Right ventricle myocardium inferior (tissue), 1 donor: ENCODE measurements at regions not wholly inside any gene's neighbourhood (a gene's known extent, or its start where the extent isn't known, plus 50 kb on each side); places are given as distances from the start of the nearest gene placed in this dataset.
A peak's percentile ranks its signal among the peaks of the same experiment; 100 is the strongest.

Experiments
- ATAC-seq: fragments of 200-7000 bp; cut with Tn5 transposase; one replicate; pipeline ENCODE4 v1.9.1; 2020; ENCODE audit warnings: mild to moderate bottlenecking, moderate library complexity
- DNase-seq: peaks from one replicate; pipeline ENCODE4 v3.0.0; 2021; ENCODE audit errors: missing footprints
- intact Hi-C: fragments of 100-400 bp; cut with DNase I; formaldehyde crosslinking; loops from one replicate; pipeline ENCODE4 v1.11.0; 2022
- donor health status: DM: no; HTN: yes; CAD: no; lungs with severe emphysema.

GRCh38 chr9:107688728-107689127, 199.2 kb upstream of the KLF4 start:
- DNase-seq (no peak), ATAC-seq (no peak)
- intact Hi-C loops = no loop called here

GRCh38 chr9:107685901-107686300, 196.3 kb upstream of the KLF4 start:
- no peak for DNase-seq
- ATAC-seq = peak; percentile 82
- intact Hi-C loops = no loop called here

GRCh38 chr9:107685376-107685775, 195.8 kb upstream of the KLF4 start:
- ATAC-seq (no peak), DNase-seq (no peak)
- intact Hi-C loops = no loop called here

- ATAC-seq (no peak), DNase-seq (no peak)
- intact Hi-C loops = no loop called here
Measured at GRCh38 chr9:107684224-107684623, 194.7 kb upstream of the KLF4 start.

- ATAC-seq = peak; percentile 67
- intact Hi-C loops = no loop called here
Measured at GRCh38 chr9:107683566-107683965, 194.0 kb upstream of the KLF4 start.

GRCh38 chr9:107681988-107682387, 192.4 kb upstream of the KLF4 start:
- intact Hi-C loops = no loop called here
- DNase-seq = no peak
- no peak for ATAC-seq

More at GRCh38 chr9:107683566-107683965, 194.0 kb upstream of the KLF4 start:
- no peak for DNase-seq

- intact Hi-C loops = no loop called here
- no peak for ATAC-seq
- DNase-seq = no peak
Measured at GRCh38 chr9:107675351-107676259, 186.0 kb upstream of the KLF4 start.

- intact Hi-C loops = no loop called here
- ATAC-seq (peak; percentile 63), DNase-seq (no peak)
Measured at GRCh38 chr9:107674721-107675277, 185.2 kb upstream of the KLF4 start.

GRCh38 chr9:107673861-107674720, 184.5 kb upstream of the KLF4 start:
- ATAC-seq = no peak
- intact Hi-C loops = no loop called here

GRCh38 chr9:107671588-107671987, 182.0 kb upstream of the KLF4 start:
- intact Hi-C loops = no loop called here
- no peak for ATAC-seq
- no peak for DNase-seq

More at GRCh38 chr9:107673861-107674720, 184.5 kb upstream of the KLF4 start:
- no peak for DNase-seq

- no peak for ATAC-seq
- intact Hi-C loops = no loop called here
- no peak for DNase-seq
Measured at GRCh38 chr9:107669422-107669821, 179.9 kb upstream of the KLF4 start.

GRCh38 chr9:107667231-107668070, 177.9 kb upstream of the KLF4 start:
- ATAC-seq (peak; percentile 69), DNase-seq (no peak)
- intact Hi-C loops = no loop called here

- intact Hi-C loops = no loop called here
- DNase-seq = no peak
- no peak for ATAC-seq
Measured at GRCh38 chr9:107665057-107665456, 175.5 kb upstream of the KLF4 start.

- intact Hi-C loops = no loop called here
- no peak for DNase-seq
- no peak for ATAC-seq
Measured at GRCh38 chr9:107660976-107661375, 171.4 kb upstream of the KLF4 start.

GRCh38 chr9:107653263-107653821, 163.8 kb upstream of the KLF4 start:
- DNase-seq = no peak
- ATAC-seq = peak; percentile 31
- intact Hi-C loops = no loop called here

- no peak for DNase-seq
- ATAC-seq = no peak
- intact Hi-C loops = no loop called here
Measured at GRCh38 chr9:107650995-107651394, 161.4 kb upstream of the KLF4 start.

- ATAC-seq = no peak
- intact Hi-C loops = no loop called here
- no peak for DNase-seq
Measured at GRCh38 chr9:107650321-107650720, 160.8 kb upstream of the KLF4 start.

GRCh38 chr9:107648153-107648715, 158.7 kb upstream of the KLF4 start:
- no peak for ATAC-seq
- DNase-seq = no peak
- intact Hi-C loops = no loop called here
